Stimulated activated CD8-positive, alpha-beta memory T cell treated with anti-CD3 and anti-CD28 coated beads, Interleukin-12 subunit alpha, Interleukin-12 subunit beta, amount 100 ng/mL, for 4 hours (primary cell): ENCODE measurements at regions not wholly inside any gene's neighbourhood (a gene's known extent, or its start where the extent isn't known, plus 50 kb on each side); places are given as distances from the start of the nearest gene placed in this dataset.

ENCODE experiments used
- DNase-seq: peaks from one replicate; pipeline ENCODE4 v3.0.0-alpha.2; 2020; ENCODE audit warnings: low read depth

DNA sequence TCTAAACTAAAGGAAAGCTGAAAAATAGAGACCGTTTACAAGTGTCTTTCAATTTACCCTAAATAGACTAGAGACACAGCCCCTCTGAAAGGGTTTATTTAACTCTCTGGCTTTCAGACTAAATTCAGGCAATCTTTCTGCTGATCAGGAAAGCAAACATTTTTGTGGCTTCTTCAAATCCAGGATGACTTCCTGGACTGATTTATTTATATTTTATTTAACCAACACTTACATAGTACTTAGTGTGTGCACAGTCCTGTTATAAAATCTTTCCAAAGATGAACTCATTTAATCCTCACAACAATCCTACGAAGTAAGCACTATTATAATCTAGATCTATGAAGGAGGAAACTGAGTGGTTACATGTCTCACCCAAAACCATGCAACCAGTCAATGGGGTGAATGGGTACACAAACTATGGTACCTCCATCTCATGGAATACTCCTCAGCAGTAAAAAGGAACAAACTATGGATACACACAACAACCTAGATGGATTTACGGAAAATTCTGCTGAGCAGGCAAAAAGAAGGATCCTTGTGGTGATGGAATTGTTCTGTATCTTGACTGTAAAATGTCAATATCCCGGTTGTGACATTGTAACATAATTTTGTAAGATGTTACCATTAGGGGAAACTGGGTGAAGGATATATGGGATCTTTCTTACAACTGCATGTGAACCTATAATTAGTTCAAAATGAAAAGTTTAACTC, 64.1 kb upstream of the MAMLD1 start:
- DNase-seq: no peak

- DNase-seq: no peak
Observed at GRCh38 chrX:150299579-150299978, 63.5 kb upstream of the MAMLD1 start.

- DNase-seq: no peak
Observed at GRCh38 chrX:150303386-150304097, 59.6 kb upstream of the MAMLD1 start.

DNA sequence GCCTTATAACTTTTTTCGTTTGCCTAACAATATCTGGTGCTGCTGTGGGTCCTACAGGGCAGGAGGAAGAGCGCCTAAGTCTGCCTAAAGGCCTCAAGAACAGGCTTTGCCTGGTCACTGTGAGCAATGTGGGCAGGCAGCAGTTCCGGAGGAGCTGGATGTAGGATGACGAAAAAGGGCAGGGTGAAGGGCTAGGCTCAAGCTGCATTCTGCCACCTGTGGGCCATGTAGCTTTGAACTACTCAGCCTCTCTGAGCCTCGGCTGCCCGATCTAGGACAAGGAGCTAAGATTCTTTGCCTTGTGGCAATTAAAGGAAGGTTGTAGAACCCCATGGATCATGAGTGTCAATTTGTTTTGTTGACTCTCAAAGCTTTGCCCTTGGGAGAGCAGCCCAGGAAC, 57.1 kb upstream of the MAMLD1 start:
- DNase-seq: no peak

DNA sequence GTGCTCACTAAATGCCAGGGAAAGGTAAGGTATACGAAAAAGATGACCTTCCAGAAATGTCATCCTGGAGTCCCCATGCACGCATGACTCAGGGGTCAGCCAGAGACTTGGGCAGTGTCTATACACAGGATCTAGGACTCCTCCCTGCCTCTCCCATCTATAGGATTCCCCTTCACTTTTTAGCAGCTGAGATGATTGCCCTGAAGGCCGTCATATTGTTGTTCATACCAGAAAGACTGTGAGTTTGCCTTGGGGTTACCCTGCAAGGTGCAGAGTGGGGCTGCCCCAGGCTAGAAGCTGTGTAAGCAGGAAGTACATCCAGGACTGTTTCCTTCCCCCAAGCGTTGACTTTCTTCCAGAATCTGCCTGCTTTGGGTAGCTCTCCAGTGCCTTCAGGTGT, 55.1 kb upstream of the MAMLD1 start:
- DNase-seq: no peak

DNA sequence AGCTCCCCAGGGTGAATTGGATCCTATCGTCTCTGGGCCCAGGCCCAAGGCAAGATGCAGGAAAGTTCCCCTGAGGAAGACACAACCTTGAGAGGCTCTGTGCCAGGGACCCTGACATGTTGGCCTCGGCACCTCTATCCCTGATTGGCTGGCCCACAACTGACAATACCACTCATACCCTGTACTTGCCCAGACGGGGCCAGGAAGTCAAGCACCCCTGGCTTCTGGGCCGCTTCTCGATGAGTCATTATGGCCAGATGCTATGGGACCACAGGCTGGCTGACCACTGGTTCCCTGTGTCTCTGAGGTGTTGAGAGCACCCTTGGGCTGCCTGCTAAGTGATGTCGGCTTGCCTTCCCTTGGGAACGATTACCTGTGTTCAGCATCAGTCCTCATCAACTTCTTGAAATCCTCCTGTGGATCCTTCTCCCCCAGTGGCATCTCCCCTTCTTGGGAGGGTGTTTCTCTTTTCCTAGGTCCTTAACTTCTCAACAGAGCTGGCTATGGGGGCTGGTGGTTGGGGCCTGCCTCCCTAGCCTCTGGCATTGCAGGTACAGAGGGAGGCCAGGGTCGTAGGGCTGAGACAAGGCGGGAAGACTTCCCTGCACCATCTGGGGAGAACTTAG, 54.5 kb upstream of the MAMLD1 start:
- DNase-seq: no peak

- DNase-seq: no peak
Observed at GRCh38 chrX:150310417-150310816, 52.7 kb upstream of the MAMLD1 start.

GRCh38 chrX:150310881-150311280, 52.2 kb upstream of the MAMLD1 start:
- no peak for DNase-seq

DNA sequence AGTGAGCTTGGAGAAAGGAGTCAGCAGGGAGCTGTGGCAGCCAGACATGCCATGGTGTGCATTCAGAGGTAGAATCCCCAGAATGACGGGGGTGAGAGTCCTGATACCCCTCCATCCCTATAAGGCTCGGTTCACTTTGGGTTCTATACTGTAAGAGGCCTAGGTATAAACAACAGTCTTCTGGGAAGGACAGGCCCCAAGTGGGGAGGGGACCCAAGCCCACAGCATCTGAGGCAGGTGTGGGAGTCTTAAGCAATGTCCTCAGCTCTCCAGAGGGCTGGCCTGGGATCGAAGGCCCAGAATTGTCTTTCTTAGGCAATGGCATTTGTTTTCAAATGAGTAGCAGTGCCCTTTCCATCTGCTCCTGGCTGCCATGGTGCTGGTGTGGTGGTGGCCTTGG, 50.2 kb upstream of the MAMLD1 start:
- no peak for DNase-seq
